ENCODE measurements at regions not wholly inside any gene's neighbourhood (a gene's known extent, or its start where the extent isn't known, plus 50 kb on each side); places are given as distances from the start of the nearest gene placed in this dataset.

GRCh38 chrX:39220952-39221351, 419.7 kb downstream of the MID1IP1 start:
- H3K27me3 ChIP-seq (ENCODE audit: control insufficient read depth in 1 of 2, insufficient read depth in 1 of 2, low read length in 2 of 2): peaks cover 0 to 81% of the 10 kb centered on the region in 2 experiments
- H3K9ac ChIP-seq (ENCODE audit: low read length): no peak overlapping the region
- no peak overlapping the region for H2BK5ac ChIP-seq (ENCODE audit: low read depth, low read length, poor library complexity, severe bottlenecking)
- H3K23ac ChIP-seq (ENCODE audit: low read length in 2 of 2): no peak overlapping the region
- H2BK15ac ChIP-seq (ENCODE audit: low read depth, poor library complexity, severe bottlenecking): no peak overlapping the region
- H3K18ac ChIP-seq (ENCODE audit: low read depth in 1 of 2, low read length in 2 of 2): no peak overlapping the region
- no peak overlapping the region for H2AFZ ChIP-seq (ENCODE audit: low read depth, low read length)
- no peak overlapping the region for H3K27ac ChIP-seq (ENCODE audit: low read length, poor library complexity, severe bottlenecking)
- no CpG with 5 or more reads among the region's 1 CpG for WGBS
- no peaks in the 10 kb centered on the region for H3K36me3 ChIP-seq (ENCODE audit: control insufficient read depth in 1 of 2, insufficient read depth in 2 of 2, low read depth in 1 of 2, low read length in 2 of 2)
- DNase-seq: no peak
- H3K79me1 ChIP-seq (replicated peaks; ENCODE audit: low read length, poor library complexity, severe bottlenecking): no peaks in the 10 kb centered on the region
- H3K4me1 ChIP-seq (ENCODE audit: control insufficient read depth, insufficient read depth, low read depth, low read length): no peaks in the 10 kb centered on the region
- H2BK120ac ChIP-seq (ENCODE audit: low read depth, low read length): no peak overlapping the region
- H4K91ac ChIP-seq (ENCODE audit: low read length): no peak overlapping the region
- no peak overlapping the region for H2BK12ac ChIP-seq (ENCODE audit: low read length in 2 of 2)
- no peak overlapping the region for H3K4me2 ChIP-seq (ENCODE audit: low read length, poor library complexity, severe bottlenecking)
- no peak overlapping the region for H3K4me3 ChIP-seq (ENCODE audit: insufficient read depth in 1 of 2, low read depth in 1 of 2, low read length in 2 of 2)
- H3K4ac ChIP-seq (ENCODE audit: low read depth in 1 of 2, low read length in 2 of 2): no peak overlapping the region
- no peak overlapping the region for H2AK5ac ChIP-seq (ENCODE audit: low read length, severe bottlenecking)
- H4K8ac ChIP-seq (ENCODE audit: low read length): no peak overlapping the region
- H3K9me3 ChIP-seq (ENCODE audit: control insufficient read depth, low read length): peaks cover 3% of the 10 kb centered on the region
- H3K14ac ChIP-seq (ENCODE audit: low read length in 2 of 2): no peak overlapping the region

- Histone ChIP-seq H3K27me3 (ENCODE audit: control insufficient read depth in 1 of 2, insufficient read depth in 1 of 2, low read length in 2 of 2) (peaks cover 0 to 78% of the 10 kb centered on the region in 2 experiments), H4K91ac (ENCODE audit: low read length) (no peak overlapping the region), H3K79me1 (replicated peaks; ENCODE audit: low read length, poor library complexity, severe bottlenecking) (no peaks in the 10 kb centered on the region), H2BK15ac (ENCODE audit: low read depth, poor library complexity, severe bottlenecking) (no peak overlapping the region), H2AFZ (ENCODE audit: low read depth, low read length) (no peak overlapping the region), H2BK12ac (ENCODE audit: low read length in 2 of 2) (no peak overlapping the region), H3K4ac (ENCODE audit: low read depth in 1 of 2, low read length in 2 of 2) (no peak overlapping the region), H3K4me2 (ENCODE audit: low read length, poor library complexity, severe bottlenecking) (no peak overlapping the region), H3K27ac (ENCODE audit: low read length, poor library complexity, severe bottlenecking) (no peak overlapping the region), H3K4me1 (ENCODE audit: control insufficient read depth, insufficient read depth, low read depth, low read length) (no peaks in the 10 kb centered on the region), H2BK120ac (ENCODE audit: low read depth, low read length) (no peak overlapping the region), H3K18ac (ENCODE audit: low read depth in 1 of 2, low read length in 2 of 2) (no peak overlapping the region), H4K8ac (ENCODE audit: low read length) (no peak overlapping the region), H3K36me3 (ENCODE audit: control insufficient read depth in 1 of 2, insufficient read depth in 2 of 2, low read depth in 1 of 2, low read length in 2 of 2) (no peaks in the 10 kb centered on the region), H2AK5ac (ENCODE audit: low read length, severe bottlenecking) (no peak overlapping the region), H2BK5ac (ENCODE audit: low read depth, low read length, poor library complexity, severe bottlenecking) (no peak overlapping the region), H3K4me3 (ENCODE audit: insufficient read depth in 1 of 2, low read depth in 1 of 2, low read length in 2 of 2) (no peak overlapping the region), H3K14ac (ENCODE audit: low read length in 2 of 2) (no peak overlapping the region), H3K9me3 (ENCODE audit: control insufficient read depth, low read length) (peaks cover 3% of the 10 kb centered on the region), H3K9ac (ENCODE audit: low read length) (no peak overlapping the region), H3K23ac (ENCODE audit: low read length in 2 of 2) (no peak overlapping the region)
- WGBS: 37% methylated on average over 3 of the region's 4 CpGs
- DNase-seq: no peak
Observed at GRCh38 chrX:39222346-39223113, 421.3 kb downstream of the MID1IP1 start.

GRCh38 chrX:39226251-39226650, 425.0 kb downstream of the MID1IP1 start:
- H2BK5ac ChIP-seq (ENCODE audit: low read depth, low read length, poor library complexity, severe bottlenecking): no peak overlapping the region
- WGBS: 59% methylated on average over 5 of the region's 6 CpGs

GRCh38 chrX:39227371-39227770, 426.1 kb downstream of the MID1IP1 start:
- Histone ChIP-seq H2AK5ac (ENCODE audit: low read length, severe bottlenecking) (no peak overlapping the region), H3K9ac (ENCODE audit: low read length) (no peak overlapping the region), H3K14ac (ENCODE audit: low read length in 2 of 2) (no peak overlapping the region), H3K79me1 (replicated peaks; ENCODE audit: low read length, poor library complexity, severe bottlenecking) (no peaks in the 10 kb centered on the region), H3K4me3 (ENCODE audit: insufficient read depth in 1 of 2, low read depth in 1 of 2, low read length in 2 of 2) (no peak overlapping the region), H4K91ac (ENCODE audit: low read length) (no peak overlapping the region), H3K4me1 (ENCODE audit: control insufficient read depth, insufficient read depth, low read depth, low read length) (no peaks in the 10 kb centered on the region), H4K8ac (ENCODE audit: low read length) (no peak overlapping the region), H3K4ac (ENCODE audit: low read depth in 1 of 2, low read length in 2 of 2) (no peak overlapping the region), H3K9me3 (ENCODE audit: control insufficient read depth, low read length) (no peaks in the 10 kb centered on the region), H2AFZ (ENCODE audit: low read depth, low read length) (no peak overlapping the region), H2BK120ac (ENCODE audit: low read depth, low read length) (no peak overlapping the region), H3K27me3 (ENCODE audit: control insufficient read depth in 1 of 2, insufficient read depth in 1 of 2, low read length in 2 of 2) (peaks cover 0 to 65% of the 10 kb centered on the region in 2 experiments), H2BK5ac (ENCODE audit: low read depth, low read length, poor library complexity, severe bottlenecking) (no peak overlapping the region), H3K23ac (ENCODE audit: low read length in 2 of 2) (no peak overlapping the region), H2BK12ac (ENCODE audit: low read length in 2 of 2) (no peak overlapping the region), H3K27ac (ENCODE audit: low read length, poor library complexity, severe bottlenecking) (no peak overlapping the region), H2BK15ac (ENCODE audit: low read depth, poor library complexity, severe bottlenecking) (no peak overlapping the region), H3K4me2 (ENCODE audit: low read length, poor library complexity, severe bottlenecking) (no peak overlapping the region), H3K18ac (ENCODE audit: low read depth in 1 of 2, low read length in 2 of 2) (no peak overlapping the region), H3K36me3 (ENCODE audit: control insufficient read depth in 1 of 2, insufficient read depth in 2 of 2, low read depth in 1 of 2, low read length in 2 of 2) (no peaks in the 10 kb centered on the region)
- DNase-seq: no peak
- WGBS: no CpG with 5 or more reads among the region's 2 CpGs

More at GRCh38 chrX:39226251-39226650, 425.0 kb downstream of the MID1IP1 start:
- no peak overlapping the region for H2AK5ac ChIP-seq (ENCODE audit: low read length, severe bottlenecking)
- H3K4me2 ChIP-seq (ENCODE audit: low read length, poor library complexity, severe bottlenecking): no peak overlapping the region
- H2BK12ac ChIP-seq (ENCODE audit: low read length in 2 of 2): no peak overlapping the region
- no peak overlapping the region for H2BK15ac ChIP-seq (ENCODE audit: low read depth, poor library complexity, severe bottlenecking)
- H3K4me1 ChIP-seq (ENCODE audit: control insufficient read depth, insufficient read depth, low read depth, low read length): no peaks in the 10 kb centered on the region
- no peak overlapping the region for H3K9ac ChIP-seq (ENCODE audit: low read length)
- H3K9me3 ChIP-seq (ENCODE audit: control insufficient read depth, low read length): no peaks in the 10 kb centered on the region
- no peak overlapping the region for H3K23ac ChIP-seq (ENCODE audit: low read length in 2 of 2)
- no peaks in the 10 kb centered on the region for H3K36me3 ChIP-seq (ENCODE audit: control insufficient read depth in 1 of 2, insufficient read depth in 2 of 2, low read depth in 1 of 2, low read length in 2 of 2)
- peaks cover 0 to 68% of the 10 kb centered on the region in 2 experiments for H3K27me3 ChIP-seq (ENCODE audit: control insufficient read depth in 1 of 2, insufficient read depth in 1 of 2, low read length in 2 of 2)
- H4K91ac ChIP-seq (ENCODE audit: low read length): no peak overlapping the region
- no peak overlapping the region for H3K18ac ChIP-seq (ENCODE audit: low read depth in 1 of 2, low read length in 2 of 2)
- H3K4me3 ChIP-seq (ENCODE audit: insufficient read depth in 1 of 2, low read depth in 1 of 2, low read length in 2 of 2): no peak overlapping the region
- H2BK120ac ChIP-seq (ENCODE audit: low read depth, low read length): no peak overlapping the region
- no peak overlapping the region for H3K27ac ChIP-seq (ENCODE audit: low read length, poor library complexity, severe bottlenecking)
- no peak overlapping the region for H3K14ac ChIP-seq (ENCODE audit: low read length in 2 of 2)
- no peak overlapping the region for H2AFZ ChIP-seq (ENCODE audit: low read depth, low read length)
- H3K79me1 ChIP-seq (replicated peaks; ENCODE audit: low read length, poor library complexity, severe bottlenecking): no peaks in the 10 kb centered on the region
- H3K4ac ChIP-seq (ENCODE audit: low read depth in 1 of 2, low read length in 2 of 2): no peak overlapping the region
- DNase-seq: no peak
- no peak overlapping the region for H4K8ac ChIP-seq (ENCODE audit: low read length)
